Stimulated activated CD8-positive, alpha-beta memory T cell treated with anti-CD3 and anti-CD28 coated beads, Interleukin-4, amount 100 ng/mL, for 24 hours (primary cell): ENCODE measurements at regions not wholly inside any gene's neighbourhood (a gene's known extent, or its start where the extent isn't known, plus 50 kb on each side); places are given as distances from the start of the nearest gene placed in this dataset.
"Not testable (repeated sequence)": the region's sequence is repeated elsewhere in the genome, so short reads cannot be mapped to it uniquely, and the experiment has no call there.

Experiments
- DNase-seq: peaks from one replicate; pipeline ENCODE4 v3.0.0-alpha.2; 2020; ENCODE audit warnings: low read depth

DNA sequence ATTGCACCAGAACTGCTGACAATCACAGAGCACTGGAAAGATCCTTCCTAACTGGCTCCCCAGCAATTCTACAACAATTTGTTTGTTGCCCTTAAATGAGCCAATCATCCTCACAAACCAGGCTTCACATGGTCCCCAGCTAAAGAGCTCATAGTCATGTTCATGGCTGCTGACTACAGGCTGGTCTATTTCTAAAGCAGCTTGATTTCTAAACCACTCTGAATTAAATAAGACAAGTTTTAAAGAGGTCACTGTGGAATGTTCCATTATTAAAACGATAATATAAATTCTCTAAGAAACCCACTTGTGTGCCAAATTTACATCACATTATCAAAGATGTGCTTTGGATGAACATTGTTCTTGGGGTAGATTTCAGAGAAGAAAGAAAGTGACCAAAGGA, 110.7 kb downstream of the COPS8 start:
- no peak for DNase-seq

DNA sequence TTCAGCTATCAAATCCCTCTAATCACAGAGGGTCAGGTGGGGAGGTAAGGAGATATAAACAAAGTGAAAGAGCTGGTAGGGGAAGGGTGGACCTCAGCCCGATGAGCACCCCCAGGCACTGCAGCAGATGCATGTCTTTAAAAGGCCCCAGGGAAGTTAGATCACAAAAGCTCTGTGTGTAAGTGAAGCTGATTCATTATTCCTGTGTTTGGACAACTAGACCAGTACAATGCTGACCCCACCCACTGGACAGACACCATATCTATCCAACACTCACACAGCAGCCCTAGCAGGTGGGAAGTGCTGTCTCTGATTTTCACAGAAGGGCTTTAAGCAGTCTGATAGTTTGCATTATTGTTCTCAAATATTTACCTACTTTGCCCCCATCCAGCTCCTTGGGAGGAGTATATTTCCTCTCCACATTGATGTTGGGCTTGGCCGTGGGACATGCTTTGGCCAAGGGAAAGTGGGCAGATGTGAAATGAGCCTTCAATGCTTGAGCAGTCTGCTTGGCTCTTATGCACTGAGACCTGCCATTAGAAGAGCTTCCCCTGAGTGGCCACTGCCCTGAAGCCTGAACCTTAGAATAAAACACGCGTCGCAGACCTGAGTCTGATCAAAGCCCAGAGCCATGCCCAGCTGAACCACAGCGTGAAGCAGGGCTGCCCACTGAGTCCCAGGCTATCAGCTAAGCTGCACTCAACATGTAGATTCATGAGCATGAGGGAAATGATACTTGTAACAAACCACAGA, 111.4 kb downstream of the COPS8 start:
- no peak for DNase-seq

DNA sequence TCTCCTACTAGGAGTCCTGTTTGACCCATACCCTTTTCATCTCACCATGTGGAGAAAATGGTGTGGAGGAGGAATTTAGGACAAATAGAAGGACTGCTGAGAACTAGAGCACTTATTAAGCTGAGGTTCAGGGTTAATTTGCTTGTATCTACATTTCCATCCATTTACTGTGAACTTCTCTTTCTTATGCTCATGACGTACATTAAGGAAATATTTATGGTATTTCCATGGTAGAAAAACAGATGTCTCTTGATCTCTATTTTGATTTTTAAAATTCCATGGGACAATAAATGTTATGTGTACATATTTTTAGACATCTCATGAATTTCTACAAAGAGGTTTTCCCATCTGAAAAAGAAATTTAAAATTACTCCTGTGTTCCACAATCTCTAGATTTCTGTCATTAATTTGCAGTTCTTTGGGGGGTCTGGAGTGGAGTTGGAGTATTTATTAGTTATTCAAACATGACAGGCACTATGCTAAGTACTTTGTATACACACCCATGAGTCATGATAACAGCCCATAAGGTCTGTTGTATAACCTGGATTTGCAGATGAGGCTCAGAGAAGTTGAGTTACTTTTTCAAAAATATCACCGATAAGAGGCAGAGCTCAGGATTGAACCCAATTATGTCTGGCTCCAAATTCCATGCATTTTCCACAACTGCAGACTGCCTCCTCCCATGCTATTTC, 112.6 kb downstream of the COPS8 start:
- no peak for DNase-seq

DNA sequence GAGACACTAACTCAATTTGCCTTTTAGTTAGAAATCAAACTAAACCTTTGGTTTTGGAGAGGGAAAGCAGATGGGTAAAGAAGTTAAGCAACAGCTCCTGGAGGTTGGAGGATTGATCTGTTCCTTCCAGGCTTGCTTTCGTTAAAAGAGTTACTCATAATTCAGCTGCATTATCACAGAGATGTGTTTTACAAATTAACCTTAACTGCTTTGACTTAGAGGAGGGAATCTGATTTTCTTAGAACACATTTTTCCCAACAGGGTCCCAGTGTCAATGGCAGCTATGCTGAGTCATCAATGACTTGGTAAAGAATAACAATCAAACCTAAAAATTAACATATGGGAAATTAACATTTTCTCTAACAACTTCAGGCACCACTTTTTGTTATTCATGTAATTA, 113.4 kb downstream of the COPS8 start:
- DNase-seq = no peak

DNA sequence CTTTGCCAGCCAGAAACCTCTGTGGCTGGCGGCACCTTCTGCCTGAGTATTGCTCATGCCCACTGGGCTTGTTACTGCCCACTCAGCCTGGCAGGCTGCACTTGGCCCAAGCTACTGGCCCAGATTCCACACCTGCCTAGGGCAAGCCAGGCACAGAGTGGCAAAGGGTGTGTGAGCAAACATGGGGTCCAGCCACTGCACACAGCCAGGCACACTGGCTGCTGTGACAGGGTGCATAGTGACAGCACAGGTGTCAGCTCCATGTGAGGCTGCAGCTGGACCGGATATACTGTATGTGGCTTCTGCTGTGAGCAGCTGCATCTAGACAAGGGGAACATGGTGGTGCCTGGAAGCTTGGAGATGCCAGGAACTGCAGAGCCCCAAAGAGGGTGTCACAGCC, 113.9 kb downstream of the COPS8 start:
- DNase-seq = no peak

DNA sequence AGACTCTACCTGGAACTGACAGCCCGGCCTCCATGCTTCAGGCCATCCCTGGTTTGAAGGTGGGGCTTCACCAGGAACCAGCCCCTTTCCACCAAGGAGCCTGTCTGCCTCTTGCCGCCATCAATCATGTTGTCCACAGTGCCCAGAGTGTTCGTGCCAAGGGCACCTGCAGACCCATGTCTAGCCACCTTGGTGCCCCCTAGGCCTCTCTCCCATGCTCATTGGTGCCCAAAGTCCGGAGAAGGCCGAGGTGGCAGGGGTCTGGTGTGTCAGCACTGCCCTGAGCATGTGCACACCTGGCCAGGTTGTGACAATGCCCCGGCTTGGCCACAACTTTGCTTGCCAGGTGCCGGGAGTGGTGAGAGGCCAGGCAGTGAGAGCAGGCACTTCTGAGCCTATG, 114.8 kb downstream of the COPS8 start:
- DNase-seq = no peak

DNA sequence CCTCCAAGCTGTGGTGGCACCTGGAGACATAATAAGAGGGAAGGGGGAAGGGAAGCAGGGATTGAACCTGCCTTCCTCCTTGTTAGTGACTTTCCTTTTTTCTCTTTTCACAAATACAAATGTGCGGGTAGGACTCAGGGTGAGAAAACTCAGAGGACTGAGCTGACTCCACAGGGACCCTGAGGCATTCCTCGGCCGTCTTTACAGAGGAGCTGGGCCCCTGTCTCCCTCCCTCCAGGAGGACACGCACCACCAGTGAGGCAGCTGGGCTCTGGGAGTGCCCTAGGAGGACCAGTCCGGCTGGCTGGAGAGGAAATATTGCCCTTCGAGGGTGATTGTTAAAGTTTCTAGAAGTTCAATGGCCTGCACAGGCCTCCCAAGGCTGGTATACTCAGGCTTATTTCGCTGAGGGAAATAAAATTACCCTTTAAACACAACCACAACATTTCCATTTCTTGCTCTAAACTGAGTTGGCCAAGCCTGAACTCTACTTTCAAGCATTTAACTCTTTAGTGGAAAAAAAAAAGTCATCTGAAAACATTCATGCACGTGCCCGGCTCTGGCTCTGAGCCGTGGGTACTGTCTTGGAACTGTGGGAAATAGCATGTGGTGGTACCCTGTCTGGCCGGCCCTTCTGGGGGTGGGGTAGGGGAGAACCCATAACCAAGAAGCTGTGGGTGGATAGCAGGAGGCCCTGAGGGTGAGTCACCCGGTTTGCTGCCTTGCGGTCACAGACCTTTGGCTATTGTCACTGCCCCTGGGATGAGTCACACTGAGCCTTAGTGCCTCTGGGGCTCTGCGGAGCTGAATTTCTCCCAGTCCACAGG, 116.0 kb downstream of the COPS8 start:
- DNase-seq = peak; percentile 10

DNA sequence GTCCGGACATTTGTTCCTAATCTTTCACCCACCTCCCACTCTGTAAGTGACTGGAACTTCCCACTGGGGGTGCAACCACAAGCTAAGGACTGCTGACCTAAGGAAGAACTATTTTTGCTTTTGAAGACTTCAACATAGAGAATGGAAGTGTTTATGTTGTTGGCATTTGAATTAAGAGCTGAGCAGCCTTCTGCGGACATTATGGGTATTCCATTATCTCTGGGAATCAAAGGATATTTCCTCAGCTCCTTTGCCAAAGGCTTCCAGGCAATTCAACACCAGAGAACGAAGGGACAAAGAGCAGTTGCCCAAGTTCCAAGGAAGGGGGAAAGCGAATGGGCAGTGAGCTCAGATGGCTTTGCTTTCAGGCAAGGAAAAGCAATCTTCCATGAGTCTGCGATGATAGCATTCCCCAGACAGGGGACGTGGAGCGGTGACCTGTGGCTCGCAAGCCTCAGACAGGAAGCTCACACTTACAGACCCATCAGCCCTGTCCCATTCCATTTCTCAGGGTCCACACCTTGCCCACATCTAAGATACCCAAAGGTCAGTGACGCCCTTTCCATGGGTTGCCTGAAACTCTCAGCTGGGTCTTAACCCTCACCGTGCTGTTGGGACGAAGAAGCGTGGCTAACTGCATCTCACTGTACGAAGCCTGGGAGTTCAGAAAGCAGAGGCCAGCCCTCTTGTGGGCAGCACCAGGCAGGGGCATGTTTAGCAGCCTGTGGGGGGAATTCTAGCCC, 116.8 kb downstream of the COPS8 start:
- DNase-seq = no peak

DNA sequence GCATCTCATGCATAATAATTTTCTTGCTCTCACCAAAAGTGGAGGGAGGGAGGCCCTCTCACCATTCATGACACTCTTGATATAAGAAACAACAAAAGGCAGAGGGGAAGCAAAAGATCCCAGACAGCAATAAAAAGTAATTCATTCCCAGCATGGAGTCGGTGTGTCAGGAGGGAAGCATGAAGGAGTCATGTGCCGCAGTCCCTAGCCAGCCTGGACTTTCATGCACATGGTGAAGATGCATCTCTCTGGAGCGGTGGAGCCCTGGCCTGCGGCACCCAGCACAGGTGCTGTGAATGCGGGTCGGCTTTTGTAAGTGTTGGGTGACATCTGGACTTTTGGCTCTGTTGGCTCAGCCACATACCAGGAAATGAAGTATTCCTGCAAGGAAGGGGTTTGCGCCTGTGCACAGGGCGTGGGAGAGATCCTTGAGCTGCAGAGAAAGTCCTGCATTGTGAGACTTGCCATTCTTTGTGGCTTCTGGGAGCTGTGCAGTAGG, 119.4 kb downstream of the COPS8 start:
- DNase-seq = no peak

DNA sequence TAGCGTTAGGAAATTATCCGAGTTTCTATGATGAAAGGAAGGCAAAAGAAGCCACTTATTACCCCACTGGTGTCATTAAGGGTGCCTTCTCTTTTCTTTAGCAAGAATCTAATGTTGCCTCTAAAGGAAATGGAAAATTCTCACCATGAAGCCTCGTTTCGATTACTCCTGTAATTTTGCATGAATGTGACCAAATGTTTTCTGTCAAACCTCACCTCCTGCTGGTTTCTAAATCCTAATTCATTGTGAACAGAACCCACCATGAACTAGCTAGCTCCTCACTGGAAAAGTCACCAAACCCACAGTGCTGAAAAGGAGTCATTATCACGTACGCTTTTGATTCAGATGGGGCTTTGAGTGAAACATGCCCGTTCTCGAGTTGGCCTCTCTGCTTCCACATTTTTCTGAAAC, 119.9 kb downstream of the COPS8 start:
- DNase-seq = no peak

DNA sequence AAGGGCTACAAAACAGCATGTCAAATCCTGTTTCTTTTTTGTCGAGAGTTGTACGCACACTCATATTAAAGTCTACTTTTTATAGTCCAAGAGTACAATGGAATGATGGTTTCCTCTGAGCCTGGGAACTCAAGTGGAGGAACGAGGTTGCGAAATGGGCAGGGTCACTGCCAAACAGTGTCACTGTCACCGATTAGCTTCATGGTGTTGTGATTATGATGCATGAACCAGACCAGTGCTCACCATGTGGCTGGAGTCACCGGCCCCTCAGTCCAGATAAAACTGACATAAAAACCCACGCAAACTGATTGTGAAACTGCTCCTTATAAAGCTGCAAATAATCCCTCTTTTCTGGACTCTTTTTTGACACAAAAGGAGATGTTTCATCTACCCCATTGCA, 122.0 kb downstream of the COPS8 start:
- no peak for DNase-seq

DNA sequence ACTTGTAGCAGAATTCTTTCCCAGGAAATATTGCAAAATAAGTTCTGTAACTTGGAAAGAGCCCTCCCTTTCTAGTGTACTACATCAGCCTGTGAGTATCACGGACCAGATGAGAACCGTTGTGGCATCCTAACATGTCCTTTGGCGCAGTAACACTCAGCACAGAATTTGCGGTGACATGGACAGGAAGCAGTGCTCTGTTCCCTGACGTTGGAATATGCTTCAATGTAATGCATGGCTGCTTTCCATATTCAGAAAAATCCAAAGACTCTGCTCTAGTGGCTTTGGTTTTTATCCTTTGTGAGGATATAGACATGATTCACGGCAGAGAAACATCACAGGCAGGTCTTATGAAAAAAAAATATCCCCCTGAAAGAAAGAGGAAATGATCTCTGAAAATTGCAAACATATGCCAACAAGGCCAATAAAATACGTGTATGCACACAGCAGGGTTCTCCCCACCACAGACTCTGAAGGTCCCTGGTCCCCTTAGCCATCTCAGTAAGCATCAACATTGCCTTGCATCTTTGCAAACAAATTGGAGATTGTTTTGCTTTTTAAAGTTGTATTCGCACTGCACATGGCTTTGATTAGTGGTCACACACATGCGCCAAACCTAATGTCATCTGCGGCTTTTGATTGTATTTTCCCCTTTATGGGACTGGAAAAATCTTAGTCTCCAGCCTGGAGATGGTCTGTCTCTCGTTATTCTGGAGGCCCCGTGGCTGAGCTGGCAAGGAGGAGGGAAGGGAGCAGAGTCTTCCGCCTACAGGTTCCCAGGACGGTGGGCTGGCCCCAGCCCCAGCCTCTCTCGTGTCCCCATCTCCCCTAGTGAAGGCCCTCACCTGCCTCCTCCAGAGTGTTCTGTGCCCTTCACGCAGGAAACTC, 122.9 kb downstream of the COPS8 start:
- no peak for DNase-seq

DNA sequence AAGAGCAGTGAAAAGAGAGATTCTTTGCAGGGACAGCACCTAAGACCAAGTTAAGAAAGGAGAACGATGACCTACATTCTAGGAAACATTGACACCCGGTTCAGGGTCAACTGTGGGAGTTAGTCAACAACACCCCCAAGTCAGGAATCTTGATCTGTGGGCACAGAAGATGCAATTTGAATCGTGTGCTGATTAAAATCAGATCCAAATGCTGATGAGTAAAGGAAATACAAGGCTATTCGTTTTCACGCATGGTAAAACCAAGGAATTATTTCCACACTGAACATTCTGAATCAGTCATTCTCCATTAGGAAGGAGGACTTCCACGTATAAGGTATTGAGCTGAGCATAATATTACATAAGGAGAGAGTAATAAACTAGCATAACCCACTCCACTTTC, 124.2 kb downstream of the COPS8 start:
- no peak for DNase-seq

DNA sequence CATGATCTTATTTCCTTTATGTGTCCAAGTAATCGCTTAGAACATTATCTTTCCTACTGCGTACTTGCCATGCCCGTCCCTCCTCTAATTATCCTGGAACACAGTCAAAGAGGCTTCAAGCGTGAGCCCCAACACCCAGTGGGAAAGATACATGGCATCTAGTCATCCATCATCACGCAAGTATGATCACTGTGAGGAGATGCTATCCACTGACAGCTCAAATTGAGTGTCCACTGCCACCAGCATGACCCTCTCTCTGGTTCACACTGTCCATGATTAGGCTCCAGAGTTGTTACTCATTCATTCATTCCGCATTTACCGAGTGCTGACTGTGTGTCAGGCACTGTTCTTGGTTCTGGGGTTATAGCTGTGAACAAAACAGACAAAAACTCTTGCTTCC, 124.6 kb downstream of the COPS8 start:
- no peak for DNase-seq

DNA sequence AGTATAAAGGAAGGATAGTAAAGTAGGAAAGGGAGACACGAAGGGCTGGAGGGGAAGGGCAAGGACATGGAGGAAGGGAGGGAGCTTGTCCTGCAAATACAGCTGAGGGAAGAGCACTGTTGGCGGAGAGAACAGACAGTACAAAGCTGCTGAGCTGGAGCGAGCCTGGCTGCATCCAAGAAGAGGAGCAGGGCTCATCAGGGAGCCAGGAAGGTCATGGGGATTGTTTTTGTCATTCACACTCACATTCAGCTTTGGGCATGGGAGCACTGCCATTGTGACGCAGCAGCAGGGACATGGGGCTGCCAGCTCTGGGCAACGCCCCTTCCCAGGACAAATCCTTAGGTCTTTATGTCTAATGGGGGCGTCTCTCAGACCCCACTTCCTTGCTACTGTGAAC, 125.1 kb downstream of the COPS8 start:
- no peak for DNase-seq

DNA sequence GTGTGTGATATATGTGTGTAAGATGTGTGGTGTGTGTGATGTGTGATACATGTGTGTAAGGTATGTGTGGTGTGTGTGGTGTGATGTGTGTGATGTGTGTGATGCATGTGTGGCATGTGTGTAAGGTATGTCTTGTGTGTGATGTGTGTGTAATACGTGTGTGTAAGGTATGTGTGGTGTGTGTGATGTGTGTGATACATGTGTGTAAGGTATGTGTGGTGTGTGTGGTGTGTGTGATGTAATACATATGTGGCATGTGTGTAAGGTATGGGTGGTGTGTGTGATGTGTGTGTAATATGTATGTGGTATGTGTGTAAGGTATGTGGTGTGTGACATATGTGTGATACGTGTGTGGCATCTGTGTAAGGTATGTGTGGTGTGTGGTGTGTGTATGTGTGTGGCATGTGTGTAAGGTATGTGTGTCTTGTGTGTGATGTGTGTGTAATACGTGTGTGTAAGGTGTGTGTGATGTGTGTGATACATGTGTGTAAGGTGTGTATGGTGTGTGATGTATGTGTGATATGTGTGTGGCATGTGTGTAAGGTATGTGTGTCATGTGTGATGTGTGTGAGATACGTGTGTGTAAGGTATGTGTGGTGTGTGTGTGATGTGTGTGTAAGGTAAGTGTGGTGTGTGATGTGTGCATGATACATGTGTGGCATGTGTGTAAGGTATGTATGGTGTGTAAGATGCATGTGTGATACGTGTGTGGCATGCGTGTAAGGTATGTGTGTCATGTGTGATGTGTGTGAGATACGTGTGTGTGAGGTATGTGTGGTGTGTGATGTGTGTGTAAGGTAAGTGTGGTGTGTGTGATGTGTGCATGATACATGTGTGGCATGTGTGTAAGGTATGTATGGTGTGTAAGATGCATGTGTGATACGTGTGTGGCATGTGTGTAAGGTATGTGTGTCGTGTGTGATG, 126.9 kb downstream of the COPS8 start:
- not testable (repeated sequence) for DNase-seq

DNA sequence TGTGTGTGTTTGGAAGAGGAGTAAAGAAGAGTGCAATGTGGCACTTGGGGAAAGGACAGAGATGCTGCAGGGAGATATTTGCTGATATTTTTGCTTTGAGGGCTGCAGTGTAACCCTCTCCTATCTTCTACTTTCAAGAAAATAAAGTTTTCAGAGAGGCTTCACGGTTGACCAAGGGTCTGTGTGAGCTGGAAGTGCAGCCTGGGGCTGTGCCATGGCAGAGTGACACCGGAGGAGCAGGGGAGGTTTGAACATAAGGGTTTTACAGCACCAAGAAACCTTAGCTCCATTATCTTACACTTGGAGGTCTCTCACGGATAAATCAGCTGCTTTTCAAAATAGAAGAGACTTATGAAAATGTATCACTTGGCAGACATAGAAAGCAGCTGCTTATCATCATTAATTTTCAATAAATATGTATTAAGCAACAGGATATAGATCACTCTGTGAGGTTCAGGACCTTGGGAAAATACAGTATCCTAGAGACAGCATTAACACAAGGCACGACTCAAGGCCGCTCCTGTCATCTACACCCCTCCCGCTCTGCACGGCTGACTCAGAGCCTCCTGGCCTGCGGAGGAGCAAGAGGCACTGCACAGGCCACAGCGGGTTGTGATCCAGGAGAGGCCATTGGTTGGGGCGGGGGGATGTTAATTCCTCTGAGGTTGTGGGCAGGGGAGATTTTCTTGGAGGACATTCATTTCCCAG, 127.8 kb downstream of the COPS8 start:
- DNase-seq = no peak

DNA sequence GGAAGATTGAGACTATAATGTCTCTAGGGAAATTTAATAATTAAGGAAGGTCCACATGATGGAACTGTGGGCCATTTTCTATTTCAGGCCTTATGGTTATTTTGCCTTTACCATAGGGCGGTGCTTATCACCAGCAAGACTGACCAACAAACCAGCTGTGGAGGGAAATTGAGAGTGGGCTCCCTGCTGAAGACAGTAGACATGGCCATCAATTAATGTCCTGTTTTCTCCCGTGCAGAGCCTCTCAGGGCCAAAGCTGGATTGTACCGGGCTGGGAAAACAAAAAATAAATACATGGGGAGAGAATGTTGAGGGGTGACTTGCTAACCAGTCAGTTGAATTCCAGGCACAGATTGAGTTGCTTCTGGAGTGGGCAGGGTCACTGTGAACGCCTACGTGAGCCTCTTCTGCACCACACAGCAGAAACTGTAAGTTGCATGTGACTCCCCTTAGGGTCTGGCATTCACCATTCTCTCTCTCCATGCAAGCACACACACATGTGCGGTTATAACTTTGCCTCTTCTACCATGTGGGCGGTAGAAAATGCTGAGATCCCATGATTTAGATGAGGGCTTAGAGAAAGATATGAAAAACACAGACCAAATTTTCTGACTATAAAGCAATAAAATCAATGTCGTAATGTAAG, 128.5 kb downstream of the COPS8 start:
- no peak for DNase-seq

DNA sequence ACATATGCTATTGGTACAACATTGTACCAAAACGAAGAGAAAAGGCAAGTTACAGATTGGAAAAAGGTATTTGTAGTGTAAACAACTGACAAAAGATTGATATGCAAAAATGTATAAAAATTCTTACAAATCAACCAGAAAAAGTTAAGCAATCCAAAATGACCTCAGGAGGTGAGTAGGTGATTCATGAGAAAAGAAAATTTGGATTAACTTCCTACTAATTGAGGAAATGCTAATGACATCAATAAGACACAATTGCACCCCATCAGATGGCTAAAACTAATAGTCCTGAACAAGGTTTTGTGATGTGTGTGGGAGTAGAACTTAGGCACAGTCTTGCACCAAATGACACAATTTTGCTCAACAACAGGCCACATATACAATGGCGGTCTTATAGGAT, 129.3 kb downstream of the COPS8 start:
- no peak for DNase-seq
